H1 (cell line): ENCODE measurements at regions not wholly inside any gene's neighbourhood (a gene's known extent, or its start where the extent isn't known, plus 50 kb on each side); places are given as distances from the start of the nearest gene placed in this dataset.

Experiments used
- CTCF ChIA-PET: fragments of 300-600 bp; sonication (Branson Sonifier 250); formaldehyde crosslinking; loops from one replicate; lab custom pipeline; 2021; ENCODE audit not compliant: partially characterized antibody; lab: Charles Lee
- POLR2A ChIA-PET: fragments of 300-600 bp; sonication (Branson Sonifier 250); formaldehyde crosslinking; loops from one replicate; lab custom pipeline; 2021; ENCODE audit warnings: inconsistent platforms; ENCODE audit not compliant: partially characterized antibody; lab: Charles Lee
- DNase-seq, 2 experiments: peaks; one replicate each; pipeline versions ENCODE4 v3.0.0 to v3.0.0-alpha.2; 2010 to 2022; ENCODE audit warnings: low spot score in 2 of 2, low read depth in 1 of 2, mixed read lengths in 1 of 2
- FAIRE-seq: peaks from 2 replicates; lab custom pipeline; 2011; peaks lifted over from hg19 to GRCh38; lab: Jason Lieb, UNC
- H2AFZ ChIP-seq: 2 replicates; pipeline ENCODE4 v1.8.1; 2012; ENCODE audit warnings: low read length, inconsistent platforms
- H2AK5ac ChIP-seq: 2 replicates; pipeline ENCODE4 v1.6.1; 2013; ENCODE audit warnings: low read depth, low read length
- H2BK120ac ChIP-seq: replicated peaks from 2 replicates; pipeline ENCODE3; 2013; ENCODE audit warnings: low read depth, low read length, inconsistent platforms
- H2BK12ac ChIP-seq: 2 replicates; pipeline ENCODE4 v1.6.1; 2013; ENCODE audit warnings: low read depth, low read length
- H2BK15ac ChIP-seq: 2 replicates; pipeline ENCODE4 v1.6.1; 2013; ENCODE audit warnings: low read length
- H2BK20ac ChIP-seq: 2 replicates; pipeline ENCODE4 v1.6.1; 2013; ENCODE audit warnings: low read length
- H2BK5ac ChIP-seq: 2 replicates; pipeline ENCODE4 v1.6.1; 2013; ENCODE audit warnings: low read depth, low read length
- H3K14ac ChIP-seq: 2 replicates; pipeline ENCODE4 v1.6.1; 2013; ENCODE audit warnings: inconsistent platforms; ENCODE audit not compliant: insufficient read length
- H3K18ac ChIP-seq: 2 replicates; pipeline ENCODE4 v1.6.1; 2013; ENCODE audit warnings: low read length; ENCODE audit errors: extremely low read depth
- H3K23ac ChIP-seq: 2 replicates; pipeline ENCODE4 v1.6.1; 2013; ENCODE audit warnings: inconsistent platforms; ENCODE audit not compliant: insufficient read length
- H3K23me2 ChIP-seq: 2 replicates; pipeline ENCODE4 v1.6.1; 2013; ENCODE audit warnings: low read depth, low read length
- H3K27ac ChIP-seq: 2 replicates; pipeline ENCODE4 v1.6.1; 2011; ENCODE audit warnings: low read depth, low read length, inconsistent platforms
- H3K27me3 ChIP-seq, 4 experiments: replicated peaks in 1 of 4; 1 replicate in 1 of 4; 2 replicates in 3 of 4; pipeline versions ENCODE4 v1.6.1 to v1.8.1; 2011 to 2013; ENCODE audit warnings: low read length in 3 of 4, mild to moderate bottlenecking in 3 of 4, inconsistent platforms in 2 of 4, mixed read lengths in 2 of 4, moderate library complexity in 1 of 4; ENCODE audit not compliant: control insufficient read depth in 3 of 4, insufficient read depth in 3 of 4; ENCODE audit errors: extremely low read depth in 1 of 4
- H3K36me3 ChIP-seq, 4 experiments: 2 replicates each; pipeline versions ENCODE4 v1.6.1 to v1.8.1; 2011 to 2013; ENCODE audit warnings: mild to moderate bottlenecking in 4 of 4, low read length in 3 of 4, moderate library complexity in 2 of 4, control low read depth in 1 of 4, inconsistent platforms in 1 of 4; ENCODE audit not compliant: insufficient read depth in 4 of 4, control insufficient read depth in 2 of 4
- H3K4ac ChIP-seq: replicated peaks from 2 replicates; pipeline ENCODE3; 2013; ENCODE audit warnings: low read length, low read depth, mixed read lengths, inconsistent platforms; ENCODE audit not compliant: insufficient read length
- H3K4me1 ChIP-seq, 4 experiments: replicated peaks in 1 of 4; 1 replicate in 1 of 4; 2 replicates in 3 of 4; pipeline versions ENCODE4 v1.6.1 to v1.8.1; 2011 to 2013; ENCODE audit warnings: low read length in 3 of 4, inconsistent platforms in 2 of 4, mixed read lengths in 1 of 4; ENCODE audit not compliant: insufficient read depth in 4 of 4, control insufficient read depth in 3 of 4
- H3K4me2 ChIP-seq, 2 experiments: 2 replicates each; pipeline versions ENCODE4 v1.6.1 to v1.8.1; 2011 to 2013; ENCODE audit warnings: low read depth in 2 of 2, low read length in 2 of 2, control low read depth in 1 of 2, inconsistent platforms in 1 of 2, mild to moderate bottlenecking in 1 of 2; ENCODE audit not compliant: insufficient read depth in 1 of 2
- H3K4me3 ChIP-seq, 4 experiments: fragments of 200-600, 300-600 bp in 1 of 4; sonication (generic), shearing (Covaris generic), sonication (Bioruptor Twin) in 1 of 4; 2 replicates each; pipeline versions ENCODE4 v1.5.1 to v1.8.1; 2011 to 2016; ENCODE audit warnings: low read length in 4 of 4, low read depth in 3 of 4, control low read depth in 2 of 4, inconsistent platforms in 2 of 4, mild to moderate bottlenecking in 2 of 4, mixed read lengths in 1 of 4, moderate library complexity in 1 of 4; ENCODE audit not compliant: insufficient read depth in 2 of 4; ENCODE audit errors: extremely low read depth in 1 of 4
- H3K56ac ChIP-seq: replicated peaks from 2 replicates; pipeline ENCODE3; 2013; ENCODE audit warnings: low read depth, mild to moderate bottlenecking, mixed read lengths, low read length, inconsistent platforms; ENCODE audit not compliant: insufficient read length
- H3K79me1 ChIP-seq: 2 replicates; pipeline ENCODE4 v1.6.1; 2013; ENCODE audit warnings: low read depth, low read length, control low read depth
- H3K79me2 ChIP-seq, 2 experiments: 2 replicates each; pipeline versions ENCODE4 v1.6.1 to v1.8.1; 2012 to 2013; ENCODE audit warnings: low read length in 2 of 2, mild to moderate bottlenecking in 2 of 2, inconsistent platforms in 1 of 2; ENCODE audit not compliant: insufficient read depth in 2 of 2, control insufficient read depth in 1 of 2
- H3K9ac ChIP-seq, 4 experiments: replicated peaks in 1 of 4; 1 replicate in 1 of 4; 2 replicates in 3 of 4; pipeline versions ENCODE4 v1.6.1 to v1.8.1; 2011 to 2013; ENCODE audit warnings: low read depth in 3 of 4, low read length in 3 of 4, control low read depth in 2 of 4, mild to moderate bottlenecking in 2 of 4, moderate library complexity in 2 of 4, inconsistent platforms in 1 of 4; ENCODE audit errors: extremely low read depth in 1 of 4
- H3K9me3 ChIP-seq, 2 experiments: 2 replicates each; pipeline versions ENCODE4 v1.6.1 to v1.8.1; 2012 to 2013; ENCODE audit warnings: mild to moderate bottlenecking in 2 of 2, moderate library complexity in 2 of 2, control low read depth in 1 of 2, inconsistent platforms in 1 of 2, low read depth in 1 of 2, low read length in 1 of 2, mixed read lengths in 1 of 2; ENCODE audit not compliant: insufficient read depth in 2 of 2
- H4K20me1 ChIP-seq, 2 experiments: replicated peaks in 1 of 2; 2 replicates each; pipeline versions ENCODE3 to v1.8.1; 2011 to 2013; ENCODE audit warnings: inconsistent platforms in 2 of 2, low read length in 2 of 2, mild to moderate bottlenecking in 1 of 2; ENCODE audit not compliant: insufficient read depth in 2 of 2, control insufficient read depth in 1 of 2
- H4K5ac ChIP-seq: 2 replicates; pipeline ENCODE4 v1.6.1; 2013; ENCODE audit warnings: low read length, low read depth, mixed read lengths, inconsistent platforms; ENCODE audit not compliant: insufficient read length
- H4K8ac ChIP-seq: 2 replicates; pipeline ENCODE4 v1.8.0; 2013; ENCODE audit warnings: mild to moderate bottlenecking, moderate library complexity, low read length, inconsistent platforms; ENCODE audit not compliant: insufficient read depth; ENCODE audit errors: extremely low read depth
- H4K91ac ChIP-seq: replicated peaks from 2 replicates; pipeline ENCODE3; 2013; ENCODE audit warnings: low read length, mixed read lengths, inconsistent platforms; ENCODE audit not compliant: insufficient read length
- ATF3 ChIP-seq: IDR thresholded peaks from 2 replicates; pipeline ENCODE4 v1.6.1; 2011; ENCODE audit warnings: low read depth, mild to moderate bottlenecking, low read length; ENCODE audit not compliant: insufficient read depth
- BCL11A ChIP-seq, 2 experiments: IDR thresholded peaks; one replicate each; pipeline ENCODE4 v1.6.1; 2011; ENCODE audit warnings: low read depth in 2 of 2, low read length in 2 of 2, mild to moderate bottlenecking in 2 of 2
- CEBPB ChIP-seq: IDR thresholded peaks from 2 replicates; pipeline ENCODE4 v1.6.1; 2012; ENCODE audit warnings: low read depth, low read length
- GABPA ChIP-seq: IDR thresholded peaks from 2 replicates; pipeline ENCODE4 v1.6.1; 2011; ENCODE audit warnings: mild to moderate bottlenecking, low read length, moderate library complexity, borderline replicate concordance; ENCODE audit not compliant: insufficient read depth
- GTF2F1 ChIP-seq: IDR thresholded peaks from 2 replicates; pipeline ENCODE4 v1.6.1; 2012; ENCODE audit warnings: low read depth, low read length, improper control_type of control experiment, borderline replicate concordance
- MAFK ChIP-seq: IDR thresholded peaks from 2 replicates; pipeline ENCODE4 v1.6.1; 2012; ENCODE audit warnings: low read depth, mild to moderate bottlenecking, improper control_type of control experiment, low read length
- USF2 ChIP-seq: IDR thresholded peaks from 2 replicates; pipeline ENCODE4 v1.6.1; 2011; ENCODE audit warnings: low read length, improper control_type of control experiment
- WGBS, 2 experiments: shearing (Covaris generic) in 1 of 2; methylation state at CpG; one replicate each; pipeline versions ENCODE4 v1.1.6 to v1.1.7; 2013 to 2015; ENCODE audit warnings: low lambda C conversion rate in 2 of 2, mixed read lengths in 2 of 2, inconsistent platforms in 1 of 2, low coverage in 1 of 2, missing lambda C conversion rate in 1 of 2; ENCODE audit not compliant: insufficient replicate concordance in 2 of 2, insufficient coverage in 1 of 2, insufficient read length in 1 of 2; ENCODE audit errors: extremely low coverage in 1 of 2, missing lambda C conversion rate in 1 of 2; 5-methylcytosine and 5-hydroxymethylcytosine counted together

GRCh38 chr13:85236413-85236812 lies 562.8 kb downstream of the SLITRK6 start:
- POLR2A ChIA-PET, result no interaction called here
- no peak overlapping the region for H3K4me3 ChIP-seq
- H3K79me2 ChIP-seq, result no peaks in the 10 kb centered on the region
- H2BK5ac ChIP-seq, result no peak overlapping the region
- H3K27me3 ChIP-seq, result no peaks in the 10 kb centered on the region
- no peak overlapping the region for H2AFZ ChIP-seq
- H4K8ac ChIP-seq, result no peak overlapping the region
- no peaks in the 10 kb centered on the region for H3K9me3 ChIP-seq
- no peak overlapping the region for H2BK120ac ChIP-seq
- no peaks in the 10 kb centered on the region for H3K23me2 ChIP-seq
- H3K79me1 ChIP-seq, result no peaks in the 10 kb centered on the region
- H4K5ac ChIP-seq, result no peak overlapping the region
- no peak overlapping the region for H3K56ac ChIP-seq
- H3K23ac ChIP-seq, result no peak overlapping the region
- no peak overlapping the region for H3K14ac ChIP-seq
- H3K9ac ChIP-seq, result no peak overlapping the region
- CTCF ChIA-PET, result no interaction called here
- no peak overlapping the region for H2BK15ac ChIP-seq
- TF ChIP-seq USF2, result no peak
- TF ChIP-seq BCL11A (IDR thresholded peaks at IDR 0.05; ENCODE audit: low read depth in 2 of 2, low read length in 2 of 2), result no peak
- TF ChIP-seq ATF3, result no peak
- no peak for TF ChIP-seq GABPA
- TF ChIP-seq CEBPB, result no peak
- no peak for TF ChIP-seq GTF2F1
- TF ChIP-seq MAFK, result no peak
- TF ChIP-seq, all 59 proteins: peak for 0
- no peak overlapping the region for H3K27ac ChIP-seq
- DNase-seq (no peak), FAIRE-seq (no peak)
- H2BK12ac ChIP-seq, result no peak overlapping the region
- no peak overlapping the region for H3K4ac ChIP-seq
- no peak overlapping the region for H2AK5ac ChIP-seq
- H4K20me1 ChIP-seq, result no peaks in the 10 kb centered on the region
- WGBS, 2 experiments, result 84% methylated on average over 1 of the region's 1 CpG; no CpG with 5 or more reads in 1 of the 2 experiments
- no peaks in the 10 kb centered on the region for H3K36me3 ChIP-seq
- H2BK20ac ChIP-seq, result no peak overlapping the region
- H4K91ac ChIP-seq, result no peak overlapping the region
- H3K18ac ChIP-seq, result no peak overlapping the region
- H3K4me1 ChIP-seq, result no peaks in the 10 kb centered on the region
- no peak overlapping the region for H3K4me2 ChIP-seq
